ENCODE measurements at regions not wholly inside any gene's neighbourhood (a gene's known extent, or its start where the extent isn't known, plus 50 kb on each side); places are given as distances from the start of the nearest gene placed in this dataset.

DNA sequence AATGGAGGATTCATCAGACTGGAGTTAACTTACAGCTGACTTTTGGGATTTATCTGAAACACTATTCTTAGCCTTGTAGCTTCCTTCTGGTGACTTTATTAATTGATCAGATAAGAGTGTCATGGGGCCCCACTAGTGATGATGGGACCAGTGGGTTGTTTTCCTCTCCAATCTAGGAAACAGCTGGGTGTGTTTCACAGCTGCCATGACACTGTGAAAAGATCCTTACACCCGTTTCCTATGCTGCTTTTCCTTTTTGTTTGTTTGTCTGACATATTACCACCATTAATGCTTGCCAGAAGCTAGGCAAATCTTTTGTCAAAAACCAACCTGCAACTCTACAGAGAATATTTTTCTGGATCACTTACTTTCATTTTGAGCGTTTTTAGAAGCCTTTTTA, 86.2 kb downstream of the ZBTB18 start (continued):
- TF ChIP-seq WRNIP1 (IDR thresholded peaks at IDR 0.05; ENCODE audit: borderline replicate concordance, low read depth, low read length) = no peak

DNA sequence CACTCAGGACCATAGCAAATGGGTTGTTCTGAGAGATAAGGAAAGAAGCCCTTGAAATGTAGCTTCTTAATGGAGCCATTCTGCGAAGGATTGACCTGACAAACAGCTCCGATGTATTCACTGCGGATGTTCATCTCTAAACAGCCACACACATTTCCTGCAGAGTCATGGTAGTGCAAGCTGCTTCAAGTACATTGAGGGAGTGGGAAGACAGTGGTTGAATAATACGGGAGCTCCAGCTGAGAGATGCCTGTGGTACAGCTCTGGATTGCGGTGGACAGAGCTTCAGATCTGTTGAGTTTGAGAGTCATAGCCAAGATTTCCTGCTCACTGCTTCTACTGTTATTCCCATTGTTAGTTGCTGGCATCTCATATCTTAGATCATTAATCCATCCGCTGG, 86.6 kb downstream of the ZBTB18 start:
- WGBS (ENCODE audit: insufficient coverage, insufficient replicate concordance, low lambda C conversion rate, missing lambda C conversion rate) = 39% methylated on average over 6 of the region's 6 CpGs
- H3K4me3 ChIP-seq = no peak overlapping the region; the same call in 1 of the 2 replicates
- no peak for TF ChIP-seq ZNF622 (IDR thresholded peaks at IDR 0.05)
- no peak for TF ChIP-seq SMAD1 (IDR thresholded peaks at IDR 0.05; ENCODE audit: low read depth, partially characterized antibody)
- TF ChIP-seq, protein P1, sequence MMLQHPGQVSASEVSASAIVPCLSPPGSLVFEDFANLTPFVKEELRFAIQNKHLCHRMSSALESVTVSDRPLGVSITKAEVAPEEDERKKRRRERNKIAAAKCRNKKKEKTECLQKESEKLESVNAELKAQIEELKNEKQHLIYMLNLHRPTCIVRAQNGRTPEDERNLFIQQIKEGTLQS (IDR thresholded peaks at IDR 0.05; ENCODE audit: borderline replicate concordance, extremely low read depth, low read depth, low read length) = no peak
- TF ChIP-seq, protein P2, sequence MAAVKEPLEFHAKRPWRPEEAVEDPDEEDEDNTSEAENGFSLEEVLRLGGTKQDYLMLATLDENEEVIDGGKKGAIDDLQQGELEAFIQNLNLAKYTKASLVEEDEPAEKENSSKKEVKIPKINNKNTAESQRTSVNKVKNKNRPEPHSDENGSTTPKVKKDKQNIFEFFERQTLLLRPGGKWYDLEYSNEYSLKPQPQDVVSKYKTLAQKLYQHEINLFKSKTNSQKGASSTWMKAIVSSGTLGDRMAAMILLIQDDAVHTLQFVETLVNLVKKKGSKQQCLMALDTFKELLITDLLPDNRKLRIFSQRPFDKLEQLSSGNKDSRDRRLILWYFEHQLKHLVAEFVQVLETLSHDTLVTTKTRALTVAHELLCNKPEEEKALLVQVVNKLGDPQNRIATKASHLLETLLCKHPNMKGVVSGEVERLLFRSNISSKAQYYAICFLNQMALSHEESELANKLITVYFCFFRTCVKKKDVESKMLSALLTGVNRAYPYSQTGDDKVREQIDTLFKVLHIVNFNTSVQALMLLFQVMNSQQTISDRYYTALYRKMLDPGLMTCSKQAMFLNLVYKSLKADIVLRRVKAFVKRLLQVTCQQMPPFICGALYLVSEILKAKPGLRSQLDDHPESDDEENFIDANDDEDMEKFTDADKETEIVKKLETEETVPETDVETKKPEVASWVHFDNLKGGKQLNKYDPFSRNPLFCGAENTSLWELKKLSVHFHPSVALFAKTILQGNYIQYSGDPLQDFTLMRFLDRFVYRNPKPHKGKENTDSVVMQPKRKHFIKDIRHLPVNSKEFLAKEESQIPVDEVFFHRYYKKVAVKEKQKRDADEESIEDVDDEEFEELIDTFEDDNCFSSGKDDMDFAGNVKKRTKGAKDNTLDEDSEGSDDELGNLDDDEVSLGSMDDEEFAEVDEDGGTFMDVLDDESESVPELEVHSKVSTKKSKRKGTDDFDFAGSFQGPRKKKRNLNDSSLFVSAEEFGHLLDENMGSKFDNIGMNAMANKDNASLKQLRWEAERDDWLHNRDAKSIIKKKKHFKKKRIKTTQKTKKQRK (IDR thresholded peaks at IDR 0.05; ENCODE audit: low read depth, low read length) = no peak
- TF ChIP-seq, protein P3, sequence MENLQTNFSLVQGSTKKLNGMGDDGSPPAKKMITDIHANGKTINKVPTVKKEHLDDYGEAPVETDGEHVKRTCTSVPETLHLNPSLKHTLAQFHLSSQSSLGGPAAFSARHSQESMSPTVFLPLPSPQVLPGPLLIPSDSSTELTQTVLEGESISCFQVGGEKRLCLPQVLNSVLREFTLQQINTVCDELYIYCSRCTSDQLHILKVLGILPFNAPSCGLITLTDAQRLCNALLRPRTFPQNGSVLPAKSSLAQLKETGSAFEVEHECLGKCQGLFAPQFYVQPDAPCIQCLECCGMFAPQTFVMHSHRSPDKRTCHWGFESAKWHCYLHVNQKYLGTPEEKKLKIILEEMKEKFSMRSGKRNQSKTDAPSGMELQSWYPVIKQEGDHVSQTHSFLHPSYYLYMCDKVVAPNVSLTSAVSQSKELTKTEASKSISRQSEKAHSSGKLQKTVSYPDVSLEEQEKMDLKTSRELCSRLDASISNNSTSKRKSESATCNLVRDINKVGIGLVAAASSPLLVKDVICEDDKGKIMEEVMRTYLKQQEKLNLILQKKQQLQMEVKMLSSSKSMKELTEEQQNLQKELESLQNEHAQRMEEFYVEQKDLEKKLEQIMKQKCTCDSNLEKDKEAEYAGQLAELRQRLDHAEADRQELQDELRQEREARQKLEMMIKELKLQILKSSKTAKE (IDR thresholded peaks at IDR 0.05; ENCODE audit: low read depth, poor library complexity, severe bottlenecking) = no peak
- no peak for TF ChIP-seq RELA (IDR thresholded peaks at IDR 0.05; ENCODE audit: borderline replicate concordance, partially characterized antibody)
- TF ChIP-seq SPI1 (IDR thresholded peaks at IDR 0.05; ENCODE audit: borderline replicate concordance, insufficient read depth, low read depth, low read length) = no peak
- no peak for TF ChIP-seq WRNIP1 (IDR thresholded peaks at IDR 0.05; ENCODE audit: borderline replicate concordance, low read depth, low read length)
- TF ChIP-seq ZNF384 (IDR thresholded peaks at IDR 0.05; ENCODE audit: borderline replicate concordance, low read depth, low read length) = no peak
- no peak for TF ChIP-seq SIX5 (IDR thresholded peaks at IDR 0.05; ENCODE audit: low read depth, low read length, severe bottlenecking)
- no peak for TF ChIP-seq KLF5 (IDR thresholded peaks at IDR 0.05; ENCODE audit: partially characterized antibody)
- TF ChIP-seq, protein P4, sequence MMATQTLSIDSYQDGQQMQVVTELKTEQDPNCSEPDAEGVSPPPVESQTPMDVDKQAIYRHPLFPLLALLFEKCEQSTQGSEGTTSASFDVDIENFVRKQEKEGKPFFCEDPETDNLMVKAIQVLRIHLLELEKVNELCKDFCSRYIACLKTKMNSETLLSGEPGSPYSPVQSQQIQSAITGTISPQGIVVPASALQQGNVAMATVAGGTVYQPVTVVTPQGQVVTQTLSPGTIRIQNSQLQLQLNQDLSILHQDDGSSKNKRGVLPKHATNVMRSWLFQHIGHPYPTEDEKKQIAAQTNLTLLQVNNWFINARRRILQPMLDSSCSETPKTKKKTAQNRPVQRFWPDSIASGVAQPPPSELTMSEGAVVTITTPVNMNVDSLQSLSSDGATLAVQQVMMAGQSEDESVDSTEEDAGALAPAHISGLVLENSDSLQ (IDR thresholded peaks at IDR 0.05) = no peak
- TF ChIP-seq, protein P5, sequence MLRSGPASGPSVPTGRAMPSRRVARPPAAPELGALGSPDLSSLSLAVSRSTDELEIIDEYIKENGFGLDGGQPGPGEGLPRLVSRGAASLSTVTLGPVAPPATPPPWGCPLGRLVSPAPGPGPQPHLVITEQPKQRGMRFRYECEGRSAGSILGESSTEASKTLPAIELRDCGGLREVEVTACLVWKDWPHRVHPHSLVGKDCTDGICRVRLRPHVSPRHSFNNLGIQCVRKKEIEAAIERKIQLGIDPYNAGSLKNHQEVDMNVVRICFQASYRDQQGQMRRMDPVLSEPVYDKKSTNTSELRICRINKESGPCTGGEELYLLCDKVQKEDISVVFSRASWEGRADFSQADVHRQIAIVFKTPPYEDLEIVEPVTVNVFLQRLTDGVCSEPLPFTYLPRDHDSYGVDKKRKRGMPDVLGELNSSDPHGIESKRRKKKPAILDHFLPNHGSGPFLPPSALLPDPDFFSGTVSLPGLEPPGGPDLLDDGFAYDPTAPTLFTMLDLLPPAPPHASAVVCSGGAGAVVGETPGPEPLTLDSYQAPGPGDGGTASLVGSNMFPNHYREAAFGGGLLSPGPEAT (IDR thresholded peaks at IDR 0.05; ENCODE audit: low read depth) = no peak

More for the DNA sequence above, 86.6 kb downstream of the ZBTB18 start:
- ChIA-PET CTCF (interaction anchor here (1.3 kb wide), 1 partner anchor 22 kb away, joined by 4 read pairs; no protein-coding TSS in a partner anchor), SMC1A (ENCODE audit: uncharacterized antibody, unreplicated experiment) (interaction anchor here (0.5 to 0.6 kb wide), 2 partner anchors 322 to 458 kb away, joined by 4 read pairs; no protein-coding TSS in a partner anchor), POLR2A (no interaction called here), RAD21 (ENCODE audit: unreplicated experiment) (no interaction called here)
- BruUV-seq (replicated peaks) = no TSS peak
- H3K9ac ChIP-seq (ENCODE audit: control insufficient read depth, insufficient read depth, low read length) = no peak overlapping the region
- H3K4me1 ChIP-seq (ENCODE audit: control insufficient read depth, insufficient read depth, low read length) = no peaks in the 10 kb centered on the region
- ATAC-seq (no peak), FAIRE-seq (no peak), DNase-seq (ENCODE audit: low read depth, low spot score) (no peak)
- H3K27ac ChIP-seq (ENCODE audit: control insufficient read depth, insufficient read depth) = no peak overlapping the region
- no peaks in the 10 kb centered on the region for H3K9me3 ChIP-seq (replicated peaks; ENCODE audit: control insufficient read depth, insufficient read depth, low read length)
- no peaks in the 10 kb centered on the region for H3K79me2 ChIP-seq (ENCODE audit: control insufficient read depth, insufficient read depth, low read length)
- no peaks in the 10 kb centered on the region for H4K20me1 ChIP-seq (ENCODE audit: control insufficient read depth, insufficient read depth)
- in situ Hi-C loops (cut with MboI) = no loop called here
- no peaks in the 10 kb centered on the region for H3K36me3 ChIP-seq (ENCODE audit: control insufficient read depth in 2 of 2, insufficient read depth in 2 of 2, low read length in 1 of 2)
- no peaks in the 10 kb centered on the region for H3K27me3 ChIP-seq (replicated peaks in 1 of 2; ENCODE audit: control insufficient read depth in 2 of 2, insufficient read depth in 2 of 2, low read length in 1 of 2)
- H3K4me2 ChIP-seq (ENCODE audit: control insufficient read depth, insufficient read depth) = no peak overlapping the region
- intact Hi-C loops (cut with micrococcal nuclease; ENCODE audit: unreplicated experiment) = no loop called here
- H2AFZ ChIP-seq (ENCODE audit: control insufficient read depth, low read depth, low read length) = no peak overlapping the region
